Activated CD4-positive, CD25-positive, alpha-beta regulatory T cell treated with anti-CD3 and anti-CD28 coated beads, Interleukin-2, amount 50 U/mL, for 24 hours (primary cell): ENCODE measurements at regions not wholly inside any gene's neighbourhood (a gene's known extent, or its start where the extent isn't known, plus 50 kb on each side); places are given as distances from the start of the nearest gene placed in this dataset.
"Not testable (repeated sequence)": the region's sequence is repeated elsewhere in the genome, so short reads cannot be mapped to it uniquely, and the experiment has no call there.

Experiments used
- ATAC-seq, 2 donors: fragments of 150-1000 bp; cut with Tn5 transposase; one replicate each; pipeline ENCODE4 v1.10.0; 2021; ENCODE audit warnings: mild to moderate bottlenecking in 1 of 2, moderate library complexity in 1 of 2

DNA sequence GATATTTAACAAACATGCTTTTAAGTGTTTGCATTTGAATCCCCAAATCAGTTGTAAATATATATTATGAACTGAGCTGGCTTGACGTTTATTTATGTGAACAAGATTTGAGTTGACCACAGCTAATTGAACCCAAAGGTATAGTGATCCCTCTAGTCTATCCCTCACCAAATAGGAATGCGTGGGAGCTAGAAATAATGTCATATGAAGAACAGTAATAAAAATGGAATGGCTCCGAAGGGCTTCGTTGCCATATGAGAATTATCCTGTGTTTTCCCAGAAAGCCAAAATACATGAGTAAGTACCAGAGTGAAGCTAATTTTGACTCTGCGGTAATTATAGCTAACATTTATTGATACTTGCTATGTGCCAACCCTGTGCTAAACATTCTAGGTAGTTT, 142.7 kb downstream of the ADCYAP1 start:
- no peak for ATAC-seq

DNA sequence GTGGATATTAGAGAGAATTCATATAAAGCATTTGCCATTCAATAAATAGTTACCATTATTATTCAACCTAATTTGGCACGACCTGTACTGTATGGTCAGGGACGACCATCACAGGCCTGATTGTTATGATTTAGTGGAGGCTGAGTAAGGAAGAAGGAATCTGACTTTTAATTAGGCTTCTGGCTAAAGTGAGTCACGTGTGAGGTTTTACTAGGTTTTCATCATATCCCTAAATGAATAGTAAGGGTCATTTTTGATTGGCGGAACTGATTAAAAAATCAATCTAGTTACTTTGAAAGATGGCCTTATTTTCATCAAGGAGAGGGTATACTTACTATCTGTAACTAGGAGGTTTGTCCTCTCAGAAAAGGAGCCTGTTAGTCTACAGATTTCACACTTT, 143.4 kb downstream of the ADCYAP1 start:
- no peak for ATAC-seq

- ATAC-seq: no peak
Measured at GRCh38 chr18:1049173-1049572, 144.5 kb downstream of the ADCYAP1 start.

- ATAC-seq: no peak
Measured at GRCh38 chr18:1050012-1050657, 145.5 kb downstream of the ADCYAP1 start.

DNA sequence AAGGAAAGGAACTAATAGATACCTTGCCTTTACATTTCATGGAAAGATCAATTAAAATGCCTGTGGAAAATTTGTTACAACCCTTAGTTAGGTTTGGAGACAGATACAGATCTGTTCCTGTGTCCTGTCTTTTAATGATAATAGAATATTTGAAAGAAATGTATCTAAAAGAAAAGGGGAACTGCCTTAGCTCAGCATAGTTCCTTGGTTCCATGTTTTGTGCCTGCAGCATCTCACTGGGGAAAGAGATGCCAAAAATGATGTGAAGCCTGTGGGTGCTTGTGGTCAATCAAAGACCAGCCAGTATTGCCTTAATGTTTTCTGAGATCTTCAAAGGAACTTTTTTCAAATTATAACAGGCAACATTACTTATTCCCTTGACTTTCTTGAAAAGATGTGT, 147.6 kb downstream of the ADCYAP1 start:
- ATAC-seq: no peak

DNA sequence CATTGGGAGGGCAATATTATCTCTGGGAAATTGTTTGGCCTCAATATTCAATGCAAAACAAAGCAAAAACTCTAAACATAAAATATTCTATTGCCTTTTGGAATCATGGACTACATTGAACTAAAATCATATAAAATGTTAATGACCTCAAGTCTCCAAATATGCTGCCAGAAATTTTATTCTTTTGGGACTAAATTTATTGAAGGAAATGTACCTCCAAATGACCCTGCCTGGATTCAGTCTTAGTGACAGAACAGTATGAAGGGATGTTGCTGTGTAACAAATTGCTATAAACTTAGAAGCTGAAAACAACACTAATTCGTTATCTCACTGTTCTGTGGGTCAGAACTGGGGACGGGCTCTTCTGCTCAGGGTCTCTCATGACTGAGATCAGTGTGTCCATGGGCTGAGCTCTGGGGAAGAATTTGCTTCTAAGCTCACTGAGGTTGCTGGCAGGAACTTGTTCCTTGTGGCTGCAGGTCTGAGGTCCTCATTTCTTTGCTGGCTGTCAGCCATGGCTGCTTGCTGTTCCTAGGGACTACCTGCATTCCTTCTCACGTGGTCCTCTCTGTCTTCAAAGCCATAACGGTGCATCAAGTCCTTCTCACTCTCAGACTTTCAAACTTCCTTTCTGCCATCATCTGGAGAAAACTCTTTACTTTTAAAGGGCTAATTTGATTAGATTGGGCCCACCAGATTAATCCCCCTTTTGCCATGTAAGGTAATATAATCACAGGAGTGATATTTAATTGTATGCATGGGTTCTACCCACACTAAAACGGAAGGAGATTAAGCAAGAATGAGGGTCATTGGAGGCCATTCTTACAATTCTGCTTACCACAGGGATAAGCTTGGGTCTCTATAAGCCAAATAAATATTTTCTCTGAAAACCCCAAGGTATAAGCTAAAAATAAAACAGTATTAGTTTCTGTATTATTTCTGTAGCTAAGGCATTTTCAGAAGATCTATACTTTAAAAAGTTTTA, 149.0 kb downstream of the ADCYAP1 start:
- ATAC-seq: no peak

- no peak for ATAC-seq
Measured at GRCh38 chr18:1056404-1056803, 151.7 kb downstream of the ADCYAP1 start.

DNA sequence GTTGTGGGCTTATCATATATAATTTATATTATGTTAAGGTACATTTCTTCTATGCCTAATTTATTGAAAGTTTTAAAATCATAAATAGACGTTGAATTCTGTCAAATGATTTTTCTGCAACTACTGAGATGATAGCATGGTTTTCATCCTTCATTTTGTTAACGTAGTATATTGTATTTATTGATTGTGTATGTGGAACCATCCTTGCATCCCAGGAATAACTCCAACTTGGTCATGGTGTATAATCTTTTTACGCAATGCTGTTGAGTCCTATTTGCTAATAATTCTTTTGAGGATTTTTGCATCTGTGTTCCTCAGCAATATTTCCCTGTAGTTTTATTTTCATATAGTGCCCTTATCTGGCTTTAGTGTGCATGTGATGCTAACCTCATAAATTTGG, 152.7 kb downstream of the ADCYAP1 start:
- no peak for ATAC-seq

- no peak for ATAC-seq
Measured at GRCh38 chr18:1062588-1062987, 157.9 kb downstream of the ADCYAP1 start.

GRCh38 chr18:1075322-1075721, 170.7 kb downstream of the ADCYAP1 start:
- ATAC-seq: no peak

- ATAC-seq: no peak
Measured at GRCh38 chr18:1075876-1076275, 171.2 kb downstream of the ADCYAP1 start.

DNA sequence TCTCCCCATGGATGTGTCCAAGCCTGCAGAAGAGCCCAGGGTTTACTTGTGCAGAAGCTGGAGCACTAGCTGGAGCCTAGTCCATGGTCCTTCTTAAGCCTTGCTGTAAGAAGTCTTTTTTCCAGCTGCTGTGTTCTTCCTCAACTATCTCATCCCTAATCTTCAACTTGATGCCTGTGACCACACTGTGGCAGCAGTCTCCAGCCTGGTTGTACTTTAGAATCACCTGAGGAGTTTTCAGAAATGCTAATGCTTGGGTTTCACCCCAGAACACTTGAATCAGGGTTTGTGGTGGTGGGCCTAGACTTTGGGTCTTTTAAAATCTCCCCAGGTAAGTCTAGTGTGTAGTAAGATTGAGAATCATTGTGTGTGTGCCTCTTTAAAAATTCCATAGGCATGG, 173.6 kb downstream of the ADCYAP1 start:
- ATAC-seq: no peak

DNA sequence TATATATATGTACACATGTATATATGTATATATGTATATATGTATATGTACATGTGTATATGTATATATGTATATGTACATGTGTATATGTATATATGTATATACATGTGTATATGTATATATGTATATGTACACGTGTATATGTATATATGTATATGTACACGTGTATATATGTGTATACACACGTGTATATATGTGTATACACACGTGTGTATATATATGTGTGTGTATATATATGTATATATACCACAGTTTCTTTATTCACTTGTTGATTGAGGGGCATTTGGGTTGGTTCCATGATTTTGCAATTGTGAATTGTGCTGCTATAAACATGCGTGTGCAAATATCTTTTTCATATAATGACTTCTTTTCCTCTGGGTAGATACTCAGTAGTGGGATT, 179.0 kb downstream of the ADCYAP1 start:
- not testable (repeated sequence) for ATAC-seq

DNA sequence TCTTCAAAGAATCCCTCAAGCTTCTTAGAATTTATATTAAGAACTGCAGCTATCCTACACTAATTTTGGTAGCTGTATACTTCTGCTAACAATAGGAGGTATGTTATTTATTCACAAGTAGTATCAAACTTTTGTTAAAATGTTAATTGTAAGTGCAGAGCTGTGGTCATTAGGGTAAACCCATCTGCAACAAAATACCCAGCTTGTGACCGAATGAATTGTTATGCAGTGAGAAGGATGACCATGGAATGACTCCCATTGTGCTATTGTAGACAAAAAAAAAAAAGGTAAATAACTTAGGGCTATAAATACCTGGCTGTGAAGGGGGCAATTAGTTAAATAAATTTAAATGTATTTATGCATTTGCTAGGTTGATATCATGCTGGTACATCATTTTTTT, 186.1 kb downstream of the ADCYAP1 start:
- no peak for ATAC-seq

DNA sequence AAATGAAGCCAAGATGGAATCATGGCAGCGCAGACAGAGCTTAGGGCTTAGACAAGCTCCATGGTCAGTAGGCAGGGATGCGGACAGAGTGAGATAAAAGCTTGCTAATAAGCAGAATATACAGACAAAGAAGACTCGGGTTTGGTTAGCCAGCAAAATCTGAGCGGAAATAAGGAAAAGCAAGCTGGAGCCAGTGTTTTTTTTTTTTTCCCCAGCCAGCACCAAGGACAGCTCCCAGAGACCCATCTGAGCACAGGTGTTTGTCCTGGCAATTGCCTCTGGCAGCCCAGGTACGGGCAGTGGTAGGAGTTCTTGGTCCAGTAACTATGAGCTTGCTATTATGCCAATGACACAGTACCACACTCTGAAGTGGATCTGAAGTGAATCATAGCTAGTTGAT, 187.6 kb downstream of the ADCYAP1 start:
- ATAC-seq: no peak

- no peak for ATAC-seq
Measured at GRCh38 chr18:1094409-1094808, 189.7 kb downstream of the ADCYAP1 start.

DNA sequence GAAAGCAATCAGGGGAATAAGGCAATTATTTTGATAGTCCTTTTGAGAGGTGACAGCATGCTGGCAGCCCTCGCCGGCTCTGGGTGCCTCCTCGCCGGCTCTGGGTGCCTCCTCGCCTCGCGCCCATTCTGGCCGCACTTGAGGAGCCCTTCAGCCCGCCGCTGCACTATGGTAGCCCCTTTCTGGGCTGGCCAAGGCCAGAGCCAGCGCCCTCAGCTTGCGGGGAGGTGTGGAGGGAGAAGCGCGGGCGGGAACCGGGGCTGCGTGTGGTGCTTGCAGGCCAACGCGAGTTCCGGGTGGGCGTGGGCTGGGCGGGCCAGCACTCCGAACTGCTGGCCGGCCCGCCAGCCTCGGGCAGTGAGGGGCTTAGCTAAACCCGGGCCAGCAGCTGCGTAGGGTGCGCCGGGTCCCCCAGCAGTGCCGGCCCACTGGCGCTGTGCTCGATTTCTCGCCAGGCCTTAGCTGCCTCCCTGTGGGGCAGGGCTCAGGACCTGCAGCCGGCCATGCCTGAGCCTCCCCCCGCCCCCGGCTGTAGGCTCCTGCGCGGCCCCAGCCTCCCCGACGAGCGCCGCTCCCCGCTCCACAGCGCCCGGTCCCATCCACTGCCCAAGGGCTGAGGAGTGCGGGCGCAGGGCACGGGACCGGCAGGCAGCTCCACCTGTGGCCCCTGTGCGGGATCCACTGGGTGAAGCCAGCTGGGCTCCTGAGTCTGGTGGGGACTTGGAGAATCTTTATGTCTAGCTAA, 193.5 kb downstream of the ADCYAP1 start:
- not testable (repeated sequence) for ATAC-seq

DNA sequence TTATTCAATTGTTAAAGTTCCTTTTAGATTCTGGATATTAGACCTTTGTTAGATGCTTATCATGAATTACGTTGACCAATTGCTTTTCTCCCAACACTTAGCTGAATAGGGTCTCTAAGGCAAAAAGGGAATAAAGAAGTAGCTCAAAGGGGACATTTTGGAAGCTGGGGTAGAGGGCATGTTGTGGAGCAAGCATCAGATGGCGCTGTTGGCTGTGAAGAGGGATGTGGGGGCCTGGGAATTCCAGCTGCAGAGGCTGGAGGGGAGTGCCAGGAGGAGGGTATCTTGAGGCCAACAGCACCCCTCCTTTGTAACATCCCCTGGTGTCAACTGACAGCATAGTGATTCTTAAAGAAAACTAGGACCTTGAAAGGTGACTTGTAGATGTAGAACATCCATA, 198.2 kb downstream of the ADCYAP1 start:
- ATAC-seq: no peak

DNA sequence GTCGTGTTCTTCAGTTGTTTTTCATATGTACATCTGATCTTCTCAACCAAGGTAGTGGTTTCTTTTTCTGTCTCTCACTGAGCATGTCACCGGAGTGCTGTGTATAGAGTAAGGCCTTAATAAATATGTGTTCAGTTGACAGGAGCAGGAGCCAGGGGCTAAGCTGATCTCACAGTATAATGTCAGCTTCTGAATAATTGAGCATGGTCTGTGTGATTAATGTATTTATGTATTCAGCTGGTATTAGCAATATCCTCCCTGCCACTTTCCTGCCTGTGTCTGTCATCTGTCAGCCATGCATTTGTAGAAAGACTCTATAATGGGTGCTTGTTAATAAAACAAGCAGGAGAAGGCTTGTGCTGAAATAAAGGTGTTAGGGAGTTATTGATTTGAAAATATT, 198.9 kb downstream of the ADCYAP1 start:
- ATAC-seq: no peak

DNA sequence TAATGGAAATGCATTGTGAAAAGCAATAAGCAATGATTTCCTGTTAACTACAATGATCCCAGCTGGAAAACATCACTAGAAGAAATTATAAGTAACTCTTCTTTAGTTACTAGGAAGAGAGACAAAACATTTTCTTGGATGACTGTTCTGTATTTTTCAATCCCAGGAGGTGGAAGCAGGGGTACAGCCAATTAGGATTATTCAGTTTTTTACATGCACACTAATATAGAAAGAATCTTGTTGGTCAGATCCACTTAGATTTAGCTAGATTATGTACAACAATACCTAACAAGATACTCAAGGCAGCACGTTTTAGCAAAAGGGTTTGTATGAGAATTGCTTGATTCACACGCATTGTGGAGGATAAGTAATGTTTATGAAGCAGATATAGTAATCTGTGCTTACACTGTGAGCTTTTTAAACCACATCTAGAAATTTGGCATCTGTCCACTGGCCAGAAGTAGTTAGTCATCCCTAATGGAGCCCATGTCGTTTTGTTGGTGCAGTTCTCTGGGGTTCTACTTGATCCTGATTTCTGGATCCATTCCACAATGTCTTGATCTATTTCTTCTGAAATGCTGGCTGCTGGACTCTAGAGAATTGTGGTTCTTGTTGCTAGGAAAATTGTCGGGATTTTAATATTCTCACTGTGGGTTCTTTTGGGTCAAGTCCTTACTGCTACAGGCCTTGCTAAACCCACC, 199.7 kb downstream of the ADCYAP1 start:
- no peak for ATAC-seq

GRCh38 chr18:1124495-1124894, 219.8 kb downstream of the ADCYAP1 start:
- no peak for ATAC-seq

- no peak for ATAC-seq
Measured at GRCh38 chr18:1133541-1133940, 228.9 kb downstream of the ADCYAP1 start.

- ATAC-seq: no peak
Measured at GRCh38 chr18:1147730-1148129, 243.1 kb downstream of the ADCYAP1 start.
